OCI-LY7 (cell line): ENCODE measurements at regions not wholly inside any gene's neighbourhood (a gene's known extent, or its start where the extent isn't known, plus 50 kb on each side); places are given as distances from the start of the nearest gene placed in this dataset.

Experiments
- CTCF ChIP-seq: fragments of 200-600 bp; sonication (generic); conservative IDR thresholded peaks from 2 replicates; pipeline ENCODE4 v1.5.1; 2014; ENCODE audit warnings: mild to moderate bottlenecking, antibody characterized with exemption, low read length, moderate library complexity, mixed read lengths
- EZH2phosphoT487 ChIP-seq: fragments of 200-600 bp; sonication (generic); IDR thresholded peaks from 2 replicates; pipeline ENCODE4 v1.6.1; 2018; ENCODE audit warnings: low read depth, borderline replicate concordance, mild to moderate bottlenecking, mixed run types, antibody characterized with exemption, low read length, moderate library complexity, mixed read lengths

- no peak for TF ChIP-seq CTCF
- no peak for TF ChIP-seq EZH2phosphoT487
Observed at GRCh38 chr7:112624416-112624815, 143.6 kb downstream of the LSMEM1 start.
